Vagina (tissue), 2 donors: ENCODE measurements at regions not wholly inside any gene's neighbourhood (a gene's known extent, or its start where the extent isn't known, plus 50 kb on each side); places are given as distances from the start of the nearest gene placed in this dataset.

Source experiments
- DNase-seq, 2 donors: peaks; one replicate each; pipeline ENCODE4 v3.0.0-alpha.2; 2017; ENCODE audit errors: extremely low spot score in 2 of 2
- H3K27ac ChIP-seq: fragments of 200-600 bp; sonication (generic); one replicate; pipeline ENCODE4 v1.5.1; 2019
- H3K27me3 ChIP-seq: fragments of 200-600 bp; sonication (generic); one replicate; pipeline ENCODE4 v1.5.1; 2019
- H3K36me3 ChIP-seq, 2 donors: fragments of 200-600 bp; sonication (generic); one replicate each; pipeline ENCODE4 v1.5.1; 2017 to 2019
- H3K4me1 ChIP-seq: fragments of 200-600 bp; sonication (generic); one replicate; pipeline ENCODE4 v1.5.1; 2019
- H3K4me3 ChIP-seq, 2 donors: fragments of 200-600 bp; sonication (generic); 1 replicate in 1 of 2; 2 replicates in 1 of 2; pipeline ENCODE4 v1.5.1; 2016 to 2019
- H3K9me3 ChIP-seq: fragments of 200-600 bp; sonication (generic); one replicate; pipeline ENCODE4 v1.5.1; 2019
- CTCF ChIP-seq, 3 experiments: fragments of 450-650 bp in 2 of 3; fragments of 200-600 bp in 1 of 3; sonication (generic) in 1 of 3; IDR thresholded peaks; one replicate each; pipeline ENCODE4 v1.5.1; 2017 to 2019; ENCODE audit warnings: antibody characterized with exemption in 3 of 3, mild to moderate bottlenecking in 2 of 3, moderate library complexity in 2 of 3
- POLR2A ChIP-seq, 2 donors: fragments of 450-650 bp; IDR thresholded peaks; one replicate each; pipeline ENCODE4 v1.6.1; 2017; ENCODE audit warnings: antibody characterized with exemption in 2 of 2, mild to moderate bottlenecking in 2 of 2, moderate library complexity in 2 of 2
- POLR2AphosphoS5 ChIP-seq, 2 donors: sonication (generic); formaldehyde crosslinking; IDR thresholded peaks; one replicate each; pipeline ENCODE4 v1.9.0; 2017; ENCODE audit warnings: antibody characterized with exemption in 2 of 2, mild to moderate bottlenecking in 2 of 2, low read depth in 1 of 2; ENCODE audit not compliant: insufficient read depth in 1 of 2
- intact Hi-C: fragments of 100-400 bp; cut with DNase I; formaldehyde crosslinking; loops from one replicate; pipeline ENCODE4 v1.15.1; 2023

GRCh38 chr3:189488241-189488767 lies 142.9 kb upstream of the TP63 start:
- Histone ChIP-seq H3K4me1 (peaks cover 13% of the 10 kb centered on the region), H3K36me3 (no peaks in the 10 kb centered on the region), H3K27ac (no peak overlapping the region), H3K9me3 (no peaks in the 10 kb centered on the region), H3K4me3 (no peak overlapping the region), H3K27me3 (no peaks in the 10 kb centered on the region)
- TF ChIP-seq CTCF (IDR thresholded peaks at IDR 0.05) (no peak), POLR2AphosphoS5 (IDR thresholded peaks at IDR 0.05; ENCODE audit: insufficient read depth in 1 of 2, low read depth in 1 of 2) (peak in 1 of 2 donors; percentile 22), POLR2A (IDR thresholded peaks at IDR 0.05) (no peak)
- no peak for DNase-seq
- intact Hi-C loops = no loop called here

GRCh38 chr3:189490337-189490736 lies 140.9 kb upstream of the TP63 start:
- intact Hi-C loops = no loop called here
- DNase-seq = no peak
- no peak for TF ChIP-seq POLR2A (IDR thresholded peaks at IDR 0.05)
- TF ChIP-seq POLR2AphosphoS5 (IDR thresholded peaks at IDR 0.05; ENCODE audit: insufficient read depth in 1 of 2, low read depth in 1 of 2) = no peak
- TF ChIP-seq CTCF (IDR thresholded peaks at IDR 0.05) = no peak
- H3K27ac ChIP-seq = no peak overlapping the region
- no peaks in the 10 kb centered on the region for H3K27me3 ChIP-seq
- no peaks in the 10 kb centered on the region for H3K9me3 ChIP-seq
- peaks cover 13% of the 10 kb centered on the region for H3K4me1 ChIP-seq
- H3K36me3 ChIP-seq = no peaks in the 10 kb centered on the region
- H3K4me3 ChIP-seq = no peak overlapping the region

GRCh38 chr3:189490749-189491148 lies 140.4 kb upstream of the TP63 start:
- H3K27me3 ChIP-seq = no peaks in the 10 kb centered on the region
- no peak overlapping the region for H3K27ac ChIP-seq

DNA sequence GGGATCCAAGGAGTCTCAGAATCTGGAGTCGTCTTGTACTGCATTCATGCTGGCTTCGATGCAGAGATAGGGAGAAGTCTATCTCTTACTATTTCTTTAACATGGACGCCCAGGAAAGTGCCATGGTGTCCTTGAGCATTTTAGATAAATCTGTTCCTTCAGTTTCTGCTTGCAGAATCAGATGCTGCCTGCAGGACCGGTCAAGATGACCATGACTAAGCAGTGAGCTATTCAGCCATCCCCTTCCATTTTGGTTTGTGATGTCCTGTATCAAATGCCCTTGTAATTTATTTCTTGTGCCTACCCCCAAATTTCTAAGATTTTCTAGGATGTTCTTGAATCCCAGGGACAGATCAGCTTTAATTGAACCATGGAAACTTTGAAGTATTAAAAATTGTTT lies 139.4 kb upstream of the TP63 start:
- no peaks in the 10 kb centered on the region for H3K27me3 ChIP-seq
- H3K9me3 ChIP-seq = no peaks in the 10 kb centered on the region
- intact Hi-C loops = no loop called here
- no peak for DNase-seq
- H3K36me3 ChIP-seq = no peaks in the 10 kb centered on the region
- H3K4me1 ChIP-seq = peaks cover 13% of the 10 kb centered on the region
- TF ChIP-seq CTCF (IDR thresholded peaks at IDR 0.05) = no peak
- no peak for TF ChIP-seq POLR2AphosphoS5 (IDR thresholded peaks at IDR 0.05; ENCODE audit: insufficient read depth in 1 of 2, low read depth in 1 of 2)
- no peak for TF ChIP-seq POLR2A (IDR thresholded peaks at IDR 0.05)
- no peak overlapping the region for H3K27ac ChIP-seq
- H3K4me3 ChIP-seq = no peak overlapping the region

More at GRCh38 chr3:189490749-189491148, 140.4 kb upstream of the TP63 start:
- H3K9me3 ChIP-seq = no peaks in the 10 kb centered on the region
- no peak for DNase-seq
- TF ChIP-seq POLR2A (IDR thresholded peaks at IDR 0.05) = no peak
- no peak for TF ChIP-seq CTCF (IDR thresholded peaks at IDR 0.05)
- peak in 1 of 2 donors; percentile 74 for TF ChIP-seq POLR2AphosphoS5 (IDR thresholded peaks at IDR 0.05; ENCODE audit: insufficient read depth in 1 of 2, low read depth in 1 of 2)
- peaks cover 13% of the 10 kb centered on the region for H3K4me1 ChIP-seq
- H3K4me3 ChIP-seq = no peak overlapping the region
- intact Hi-C loops = no loop called here
- no peaks in the 10 kb centered on the region for H3K36me3 ChIP-seq

- Histone ChIP-seq H3K4me1 (peaks cover 13% of the 10 kb centered on the region), H3K9me3 (no peaks in the 10 kb centered on the region), H3K36me3 (no peaks in the 10 kb centered on the region), H3K27ac (no peak overlapping the region), H3K4me3 (no peak overlapping the region), H3K27me3 (no peaks in the 10 kb centered on the region)
- TF ChIP-seq POLR2AphosphoS5 (IDR thresholded peaks at IDR 0.05; ENCODE audit: insufficient read depth in 1 of 2, low read depth in 1 of 2) (no peak), POLR2A (IDR thresholded peaks at IDR 0.05) (no peak), CTCF (IDR thresholded peaks at IDR 0.05) (no peak)
- no peak for DNase-seq
- intact Hi-C loops = no loop called here
Measured at GRCh38 chr3:189493271-189493670, 137.9 kb upstream of the TP63 start.
